HG03521 (cell line): ENCODE measurements at regions not wholly inside any gene's neighbourhood (a gene's known extent, or its start where the extent isn't known, plus 50 kb on each side); places are given as distances from the start of the nearest gene placed in this dataset.
"Not testable (repeated sequence)": the region's sequence is repeated elsewhere in the genome, so short reads cannot be mapped to it uniquely, and the experiment has no call there.

ENCODE experiments used
- ATAC-seq: cut with Tn5 transposase; IDR thresholded peaks from one replicate; pipeline ENCODE4 v1.9.1; 2021; ENCODE audit warnings: mild to moderate bottlenecking, moderate library complexity; ENCODE audit not compliant: unreplicated experiment

DNA sequence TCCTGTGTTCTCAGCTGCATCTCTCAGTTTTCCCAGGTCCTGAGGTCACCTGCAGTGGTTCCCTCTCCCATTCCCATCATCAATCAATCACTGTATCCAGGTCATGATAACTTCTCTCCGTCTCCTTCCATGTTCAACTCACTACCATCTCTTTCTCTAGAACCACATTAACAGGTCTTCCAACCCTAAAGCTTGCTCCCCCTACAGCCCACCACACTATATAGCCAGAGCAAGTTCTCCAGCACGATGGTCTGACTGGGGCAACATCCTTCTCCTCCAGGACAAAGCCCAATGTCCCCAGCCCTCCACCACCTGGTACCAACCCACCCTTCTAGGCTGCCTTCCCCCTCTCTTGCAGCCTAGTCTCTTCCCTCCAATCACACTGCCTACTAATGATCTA, 241.6 kb downstream of the CDK5RAP2 start:
- no peak for ATAC-seq

DNA sequence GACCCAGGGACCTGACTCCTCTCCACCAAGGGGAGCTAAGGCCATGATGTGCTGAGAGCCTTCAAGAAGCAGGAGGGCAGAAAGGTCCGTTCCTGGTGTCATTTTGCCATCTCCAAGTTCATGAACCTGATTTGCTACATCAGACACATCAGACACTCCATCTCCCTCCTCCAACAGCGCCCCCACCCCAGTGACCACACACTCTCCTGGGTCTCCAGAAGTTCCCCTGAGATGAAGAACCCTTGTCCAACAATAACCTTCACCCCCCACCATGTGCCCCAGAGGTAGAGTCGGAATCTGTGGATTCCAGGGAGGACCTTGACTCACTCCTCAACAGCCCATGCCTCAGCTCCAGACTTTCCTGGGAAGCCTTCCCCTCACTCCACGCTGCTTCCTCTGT, 242.8 kb downstream of the CDK5RAP2 start:
- no peak for ATAC-seq

DNA sequence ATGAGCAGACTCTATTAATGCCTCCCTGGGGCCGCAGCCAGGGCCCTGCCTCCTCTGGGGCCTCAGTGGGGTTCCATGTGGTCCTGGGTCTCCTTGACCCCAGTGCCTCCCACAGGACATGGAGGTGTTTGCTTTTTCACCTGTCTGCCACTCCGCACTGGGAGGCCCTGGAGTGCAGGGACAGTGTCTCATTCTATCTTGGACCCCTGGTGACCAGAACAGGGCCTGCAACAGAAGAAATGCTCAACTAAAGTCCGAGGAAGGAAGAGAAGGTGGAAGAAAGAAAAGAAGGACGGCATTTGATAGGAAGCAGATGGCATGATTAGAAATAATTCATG, 243.2 kb downstream of the CDK5RAP2 start:
- ATAC-seq: no peak

DNA sequence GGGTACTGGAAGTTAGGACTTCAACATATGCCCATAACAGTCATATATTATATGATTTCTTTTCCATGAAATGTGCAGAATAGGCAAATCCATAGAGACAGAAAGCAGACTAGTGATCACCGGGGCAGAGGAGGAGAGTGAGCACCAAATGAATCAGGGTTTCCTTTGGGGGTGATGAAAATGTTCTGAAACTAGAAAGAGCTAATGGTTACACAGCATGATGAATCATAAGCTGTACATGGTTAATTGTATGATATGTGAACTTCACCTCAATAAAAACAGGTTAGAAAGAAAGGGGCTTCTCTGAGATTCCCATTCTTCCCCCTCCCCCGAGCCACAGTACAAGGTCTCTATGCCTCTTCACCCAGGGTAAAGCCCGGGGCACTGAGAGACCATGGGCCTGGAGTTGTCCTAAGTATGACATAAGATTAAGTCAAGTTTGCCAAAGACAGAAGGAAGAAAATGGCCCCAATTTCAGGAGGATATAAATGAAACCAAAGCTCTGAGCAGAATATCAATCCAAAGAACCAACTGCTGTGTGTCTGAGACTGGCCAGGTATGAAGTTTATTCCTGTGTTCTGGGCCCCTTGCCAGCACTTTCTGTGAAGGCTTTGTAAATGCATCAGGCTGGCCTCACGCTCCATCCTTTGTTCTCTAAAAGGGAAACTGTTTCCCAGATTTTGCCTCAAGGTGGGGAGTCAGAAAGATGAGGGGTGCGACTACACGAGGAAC, 243.8 kb downstream of the CDK5RAP2 start:
- no peak for ATAC-seq

DNA sequence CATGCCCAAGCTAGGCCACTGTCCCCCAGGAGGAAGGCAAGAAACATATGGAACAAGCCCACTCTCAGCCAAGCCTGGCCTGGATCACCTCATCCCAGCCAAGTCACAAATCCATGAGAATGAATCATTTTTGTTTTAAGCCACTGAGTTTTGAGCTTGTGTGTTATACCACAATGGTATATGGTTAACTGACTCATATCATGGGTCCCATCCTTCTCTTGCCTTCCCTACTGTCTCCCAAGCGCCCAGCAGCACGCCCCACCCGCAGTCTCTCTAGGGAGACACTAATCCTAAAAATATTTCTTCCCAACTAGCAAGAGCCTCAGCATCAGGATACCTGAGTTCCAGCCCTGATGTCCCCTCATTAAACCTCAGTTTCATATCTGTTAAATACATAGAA, 248.1 kb downstream of the CDK5RAP2 start:
- no peak for ATAC-seq

DNA sequence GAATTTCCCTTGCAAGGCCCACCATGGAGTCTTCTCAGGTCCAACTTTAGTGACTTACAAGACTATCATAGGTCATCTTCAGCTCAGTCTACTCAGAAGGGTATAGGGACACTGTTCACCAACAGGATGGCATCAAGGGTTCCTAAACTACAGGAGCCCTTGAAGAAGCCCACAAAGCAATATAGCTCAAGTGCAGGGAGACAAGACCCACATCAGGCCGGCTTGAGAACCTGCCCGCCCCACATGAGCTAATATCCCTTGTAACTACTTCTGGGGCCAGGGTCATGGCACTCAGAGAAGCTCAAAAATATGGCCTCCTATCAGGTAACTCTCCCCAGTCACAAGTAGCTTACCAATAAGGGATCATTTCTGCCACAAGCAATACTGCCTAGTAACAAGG, 249.9 kb downstream of the CDK5RAP2 start:
- ATAC-seq: no peak

DNA sequence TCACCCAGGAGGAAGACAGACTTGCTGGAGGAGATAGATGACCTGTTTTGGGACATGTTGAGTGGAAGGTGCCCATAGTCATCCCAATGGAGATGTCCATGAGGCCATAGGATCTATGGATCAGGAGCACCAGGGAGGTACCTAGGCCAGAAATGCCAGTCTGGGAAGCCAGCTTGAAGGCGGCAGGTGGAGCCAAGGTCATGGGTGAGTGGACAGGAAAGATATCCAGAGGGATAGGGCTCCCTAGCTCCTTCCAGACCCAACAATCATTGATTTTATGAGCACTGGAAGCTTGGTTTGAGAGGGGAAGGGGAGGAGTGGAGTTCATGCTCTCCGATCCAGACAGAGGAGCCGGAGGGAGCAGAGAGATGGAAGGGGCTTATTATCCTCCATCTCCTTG, 252.6 kb downstream of the CDK5RAP2 start:
- ATAC-seq: no peak

DNA sequence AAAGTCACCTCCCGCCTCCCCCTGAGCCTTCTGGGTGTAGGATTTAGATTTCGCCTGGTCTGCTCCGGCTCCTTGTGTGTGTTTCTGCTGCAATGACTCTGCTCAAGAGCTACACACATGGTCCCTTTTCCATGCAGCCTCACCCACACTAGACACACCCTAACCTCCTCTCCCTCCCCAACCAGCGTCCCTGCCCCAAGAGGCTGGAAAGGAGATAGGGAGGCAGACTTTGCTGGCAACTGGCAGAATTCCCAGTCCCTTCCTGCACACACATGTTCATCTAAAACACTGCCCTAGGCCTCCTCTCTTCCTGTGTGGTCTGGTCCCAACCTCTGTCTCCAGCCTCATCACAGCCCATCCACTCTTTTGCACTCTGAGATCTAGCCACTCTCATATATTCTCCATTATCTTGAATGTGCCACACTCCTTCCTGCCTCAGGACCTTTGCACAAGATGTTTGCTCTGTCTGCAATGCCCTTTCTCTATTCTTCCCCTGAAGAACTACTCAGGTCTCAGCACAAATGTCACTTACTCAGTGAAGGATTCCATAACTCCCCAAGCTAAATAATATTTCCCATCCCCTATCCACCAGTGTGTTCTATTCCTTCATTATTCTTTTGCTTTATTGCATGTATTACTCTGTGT, 253.8 kb downstream of the CDK5RAP2 start:
- no peak for ATAC-seq

DNA sequence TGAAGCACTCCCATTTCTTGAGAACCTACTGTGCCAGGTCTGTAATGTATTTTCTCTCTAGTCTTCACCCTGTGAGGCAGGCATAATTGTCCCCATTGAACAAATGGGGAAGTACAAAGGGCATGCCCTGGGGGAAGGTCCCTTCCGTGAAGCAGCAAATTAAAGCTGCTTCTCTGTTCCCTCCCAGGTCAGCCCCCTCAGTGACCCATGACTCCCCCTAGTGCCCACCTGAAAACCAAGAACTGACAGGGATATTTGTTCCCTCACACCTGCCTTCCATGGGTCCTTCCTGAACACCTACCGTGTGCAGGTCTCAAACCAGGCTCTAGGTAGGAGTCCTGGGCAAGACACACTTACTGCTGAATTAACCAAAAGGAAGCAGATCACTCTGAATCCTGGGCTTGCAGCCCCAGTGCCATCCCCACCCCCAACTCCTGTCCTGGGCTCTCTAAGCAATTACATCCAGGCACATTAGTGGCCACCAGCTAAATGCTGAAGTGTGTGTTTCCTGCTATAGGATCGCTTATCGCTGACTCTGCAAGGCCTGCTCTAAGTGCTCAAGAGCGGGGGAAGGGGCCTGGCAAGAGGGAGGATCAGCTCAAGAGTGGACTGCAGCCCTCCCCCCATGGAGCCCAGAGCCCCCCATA, 254.8 kb downstream of the CDK5RAP2 start:
- ATAC-seq: no peak

DNA sequence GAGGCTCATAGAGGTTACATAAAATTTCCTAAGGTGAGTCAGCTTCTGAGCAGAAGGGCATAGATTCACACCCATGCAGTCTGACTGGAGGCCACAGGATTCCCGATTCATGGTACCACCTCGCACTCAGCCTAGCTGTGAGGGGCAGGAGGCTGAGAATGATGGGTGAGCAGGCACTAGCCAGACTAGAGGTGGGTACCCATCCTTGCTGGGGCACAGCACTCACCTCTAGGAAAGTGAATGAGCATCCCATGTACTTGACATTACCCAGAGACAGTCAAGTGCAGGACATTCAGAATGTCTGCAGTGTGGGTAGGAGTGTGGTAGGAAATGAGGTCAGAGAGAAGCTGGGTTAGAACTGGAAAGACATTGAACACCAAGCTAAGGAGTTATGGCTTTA, 255.5 kb downstream of the CDK5RAP2 start:
- ATAC-seq: no peak

DNA sequence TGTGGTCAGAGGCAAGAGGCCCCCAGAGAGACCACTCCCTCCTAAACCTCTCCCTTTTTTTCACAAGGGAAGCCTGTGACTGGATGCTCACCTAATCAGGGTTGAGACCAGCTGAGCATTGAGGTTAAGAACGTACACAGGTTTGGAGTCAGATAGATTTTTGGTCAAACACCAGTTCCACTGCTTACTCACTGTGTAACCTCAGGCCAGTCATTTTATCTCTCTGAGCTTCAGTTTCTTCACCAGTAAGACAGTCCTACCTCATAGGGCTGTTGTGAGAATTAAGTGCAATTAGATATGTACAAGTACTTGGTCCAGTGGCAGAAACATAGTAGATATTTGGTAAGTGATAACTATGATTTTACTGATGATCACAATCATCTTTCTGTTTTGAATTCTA, 256.8 kb downstream of the CDK5RAP2 start:
- no peak for ATAC-seq

DNA sequence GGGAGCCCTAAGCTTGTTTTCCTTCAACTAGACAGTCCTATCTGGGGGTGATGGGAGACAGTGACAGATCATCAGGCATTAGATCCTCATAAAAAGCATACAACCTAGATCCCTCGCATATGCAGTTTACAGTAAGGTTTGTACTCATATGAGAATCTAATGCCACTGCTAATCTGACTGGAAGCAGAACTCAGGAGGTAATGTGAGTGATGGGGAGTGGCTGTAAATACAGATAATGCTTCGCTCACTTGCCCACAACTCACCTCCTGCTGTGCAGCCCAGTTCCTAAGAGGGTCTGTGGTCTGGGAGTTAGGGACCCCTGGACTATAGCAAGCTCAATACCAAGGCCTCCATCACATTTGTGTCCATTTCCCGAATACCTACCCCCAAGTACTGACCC, 260.5 kb downstream of the CDK5RAP2 start:
- ATAC-seq: no peak

DNA sequence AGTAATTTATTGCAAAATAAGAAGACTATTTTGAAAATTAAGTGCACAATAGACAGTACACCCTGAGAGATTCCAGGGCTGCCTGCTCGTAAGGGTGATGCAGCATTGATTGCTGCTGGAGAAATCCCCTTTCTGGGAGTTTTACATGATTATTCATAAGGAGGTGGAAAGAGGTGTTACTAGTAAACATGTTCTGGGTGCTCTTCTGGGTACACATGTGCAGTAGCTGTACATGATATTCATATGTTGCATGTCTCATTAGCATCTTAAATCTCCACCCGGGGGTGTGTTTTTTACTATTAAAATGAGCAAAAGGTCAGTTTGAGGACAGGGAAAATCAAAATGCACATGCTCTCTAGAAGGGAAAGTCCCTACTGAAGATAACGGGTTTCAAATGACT, 264.8 kb downstream of the CDK5RAP2 start:
- no peak for ATAC-seq

DNA sequence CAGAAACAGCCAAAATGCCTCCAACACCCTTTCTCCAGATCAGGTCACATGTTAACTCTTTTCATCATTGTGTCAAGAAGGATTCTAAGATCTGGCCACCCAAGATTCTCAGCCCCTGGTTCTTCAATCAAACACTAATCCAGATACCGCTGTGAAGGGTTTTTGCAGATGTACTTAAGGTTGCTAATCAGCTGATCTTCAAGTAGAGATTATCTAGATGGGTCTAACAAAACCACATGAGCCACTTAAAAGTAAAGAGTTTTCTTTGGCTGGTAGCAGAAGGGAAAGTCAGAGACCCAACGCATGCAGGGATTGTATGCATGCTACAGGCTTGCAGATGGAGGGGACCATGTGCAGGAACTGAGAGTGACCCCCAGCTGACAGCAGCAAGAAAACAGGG, 267.9 kb downstream of the CDK5RAP2 start:
- no peak for ATAC-seq

DNA sequence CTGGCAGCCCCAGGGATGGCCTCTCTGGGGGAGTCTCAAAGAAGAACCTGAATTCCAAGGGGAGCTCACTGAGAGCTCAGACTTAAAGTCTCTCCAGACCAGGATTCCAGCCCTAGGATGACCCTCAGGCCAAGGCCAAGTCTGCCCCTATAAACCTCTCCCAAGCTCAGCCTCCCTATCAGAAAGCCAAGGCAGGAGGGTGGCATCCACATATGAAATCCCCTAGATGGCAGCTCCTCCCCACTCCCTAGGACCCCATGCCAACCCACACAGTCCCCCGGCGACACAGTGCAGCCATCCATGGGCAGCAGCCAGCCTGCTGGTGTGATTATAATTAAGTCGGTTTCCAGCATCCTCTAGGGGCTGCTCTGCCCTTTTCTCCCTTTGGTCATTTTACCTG, 269.9 kb downstream of the CDK5RAP2 start:
- ATAC-seq: no peak

DNA sequence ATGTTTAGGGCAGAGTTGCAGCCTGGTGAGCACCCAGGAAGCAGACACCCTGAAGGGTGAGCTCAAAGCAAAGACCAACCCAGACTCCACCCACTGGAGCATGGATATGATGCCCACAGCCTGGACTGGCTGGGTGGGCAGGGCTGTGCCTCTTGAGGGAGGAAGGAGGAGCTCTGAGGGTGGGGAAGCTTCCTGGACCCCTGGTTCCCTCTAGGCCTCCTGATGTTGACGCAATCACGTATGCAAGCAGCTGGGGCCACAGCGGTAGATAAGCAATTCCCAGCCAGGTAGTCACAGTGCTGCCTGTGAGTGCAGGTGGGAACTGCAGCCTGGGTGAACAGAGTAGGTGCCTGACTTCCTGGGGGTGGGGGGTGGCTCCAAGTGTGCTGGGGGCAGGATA, 271.5 kb downstream of the CDK5RAP2 start:
- ATAC-seq: no peak

DNA sequence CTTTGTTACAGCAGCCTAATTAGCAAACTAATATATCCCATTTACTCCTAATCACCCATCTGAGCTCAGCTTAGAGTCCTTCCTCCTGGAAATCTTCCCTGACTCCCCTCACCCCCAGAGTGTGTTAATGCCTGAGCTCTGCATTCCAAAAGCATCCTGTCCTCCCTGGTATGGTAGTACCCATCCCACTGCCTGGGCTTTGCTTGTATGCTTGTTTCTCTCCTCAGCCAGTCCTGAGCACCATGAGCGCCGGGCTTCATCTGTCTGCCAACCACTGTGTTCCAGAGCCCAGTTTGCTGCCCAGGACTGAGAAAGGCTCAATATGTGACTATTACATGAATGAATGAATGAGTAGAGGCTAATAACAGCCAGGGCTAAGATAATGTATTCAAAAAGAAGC, 272.4 kb downstream of the CDK5RAP2 start:
- ATAC-seq: no peak

DNA sequence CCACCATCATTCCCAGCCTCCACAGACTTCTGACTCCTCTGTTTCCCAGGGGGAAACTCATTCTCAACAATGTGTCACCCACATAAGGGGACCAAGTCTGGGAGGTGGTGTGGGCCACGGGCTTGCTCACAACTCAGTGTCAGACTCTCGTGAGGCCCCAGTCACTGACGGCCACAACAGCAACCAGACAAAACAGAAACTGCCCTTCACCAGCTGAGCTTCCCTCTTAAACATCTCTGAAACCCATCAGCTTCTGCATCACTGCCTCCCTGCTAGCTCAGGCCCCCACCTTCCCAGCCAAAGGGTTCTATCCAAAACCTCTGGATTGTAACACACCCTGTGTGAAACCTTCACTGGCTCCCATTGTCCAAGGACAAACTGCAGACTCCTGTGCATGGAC, 273.4 kb downstream of the CDK5RAP2 start:
- no peak for ATAC-seq

DNA sequence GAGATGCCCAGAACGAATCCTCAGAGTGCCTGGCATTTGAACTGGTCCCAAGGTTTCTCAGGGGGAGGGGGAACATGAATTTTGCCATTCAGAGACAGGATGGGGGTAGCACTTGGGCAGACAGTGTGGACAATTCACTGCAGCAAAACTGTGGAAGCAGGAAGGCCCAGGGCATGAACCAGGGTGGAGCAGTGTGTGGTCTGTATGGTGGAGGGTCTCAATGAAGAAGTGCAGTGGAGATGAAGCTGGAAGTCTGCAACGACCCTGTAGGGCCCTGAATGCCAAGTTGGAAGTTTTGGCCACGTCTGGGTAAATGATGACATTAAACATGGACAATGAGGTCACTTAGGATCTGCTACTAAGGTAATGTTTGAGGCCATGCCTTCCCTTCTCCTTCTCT, 273.9 kb downstream of the CDK5RAP2 start:
- no peak for ATAC-seq

DNA sequence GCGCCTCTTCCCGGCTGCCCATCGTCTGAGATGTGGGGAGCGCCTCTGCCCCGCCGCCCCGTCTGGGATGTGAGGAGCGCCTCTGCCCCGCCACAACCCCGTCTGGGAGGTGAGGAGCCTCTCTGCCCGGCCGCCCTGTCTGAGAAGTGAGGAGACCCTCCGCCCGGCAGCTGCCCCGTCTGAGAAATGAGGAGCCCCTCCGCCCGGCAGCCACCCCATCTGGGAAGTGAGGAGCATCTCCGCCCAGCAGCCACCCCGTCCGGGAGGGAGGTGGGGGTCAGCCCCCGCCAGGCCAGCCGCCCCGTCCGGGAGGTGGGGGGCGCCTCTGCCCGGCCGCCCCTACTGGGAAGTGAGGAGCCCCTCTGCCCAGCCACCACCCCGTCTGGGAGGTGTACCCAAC, 275.1 kb downstream of the CDK5RAP2 start:
- not testable (repeated sequence) for ATAC-seq

DNA sequence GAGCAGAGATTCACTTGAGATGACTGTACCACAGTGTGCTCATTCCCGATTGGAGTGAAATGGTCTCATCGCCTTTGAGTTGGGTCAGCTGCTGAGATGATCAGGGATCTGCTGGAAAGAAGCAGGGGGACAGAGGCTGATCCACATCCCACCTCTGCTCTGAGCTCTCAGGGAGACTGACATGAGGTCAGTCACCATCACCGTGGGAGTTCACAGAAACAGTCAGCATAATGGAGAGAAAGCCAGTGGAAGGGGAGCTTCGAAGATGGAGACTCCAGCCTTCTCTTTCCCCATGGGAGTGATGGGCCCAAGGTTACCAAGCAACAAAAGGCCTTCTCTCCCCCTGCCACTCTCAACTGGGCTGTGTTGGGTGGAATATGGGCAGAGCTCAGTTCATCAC, 276.4 kb downstream of the CDK5RAP2 start:
- ATAC-seq: no peak

DNA sequence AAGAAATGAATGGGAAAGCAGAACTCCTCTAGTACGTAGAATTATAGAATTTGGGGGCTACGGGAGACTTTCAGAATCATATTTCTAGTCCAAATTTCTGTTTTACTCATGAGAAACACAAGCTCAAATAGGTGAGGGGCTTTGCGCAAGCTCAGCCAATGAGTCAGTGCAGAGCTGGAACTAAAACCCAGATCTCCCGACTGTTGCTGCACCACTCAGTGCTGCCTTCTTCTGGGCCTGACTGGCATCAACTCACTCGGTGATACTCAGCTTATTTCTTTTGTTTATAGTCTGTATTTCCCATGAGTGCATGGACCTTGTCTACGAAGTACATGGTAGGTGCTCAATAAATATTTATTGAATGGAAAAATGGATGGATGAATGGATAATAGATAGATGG, 280.2 kb downstream of the CDK5RAP2 start:
- no peak for ATAC-seq

DNA sequence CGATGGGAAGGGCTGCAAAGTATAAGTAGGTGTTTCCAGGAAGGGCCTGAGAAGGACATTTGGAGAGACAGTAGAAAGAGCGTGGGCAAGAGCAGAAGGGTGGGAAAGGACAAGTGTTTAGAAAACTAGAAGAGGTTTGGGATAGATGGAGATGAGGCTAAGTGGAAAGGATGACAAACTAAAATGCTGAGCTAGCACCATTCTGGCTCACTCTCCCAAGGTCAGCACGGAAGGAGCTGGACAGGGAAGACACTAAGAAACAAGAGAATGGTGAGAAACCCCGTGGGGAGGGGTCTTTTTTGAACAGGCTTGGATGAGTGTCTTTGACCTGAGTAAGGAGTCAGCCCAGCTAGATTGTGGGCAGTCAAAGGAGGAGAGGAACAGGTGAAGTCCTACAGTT, 286.0 kb downstream of the CDK5RAP2 start:
- ATAC-seq: no peak
